Tibial nerve (tissue), 4 donors: ENCODE measurements at regions not wholly inside any gene's neighbourhood (a gene's known extent, or its start where the extent isn't known, plus 50 kb on each side); places are given as distances from the start of the nearest gene placed in this dataset.

Experiments used
- DNase-seq, 2 donors: peaks; one replicate each; pipeline ENCODE4 v3.0.0-alpha.2; 2019; ENCODE audit warnings: low spot score in 2 of 2
- H3K27ac ChIP-seq, 4 donors: fragments of 200-600 bp; sonication (generic) in 3 of 4; one replicate each; pipeline ENCODE4 v1.5.1; 2017 to 2019; ENCODE audit warnings: mild to moderate bottlenecking in 1 of 4
- H3K27me3 ChIP-seq, 2 donors: fragments of 200-600 bp; sonication (generic) in 1 of 2; one replicate each; pipeline versions ENCODE4 v1.5.1 to v1.6.0; 2017 to 2019
- H3K36me3 ChIP-seq, 3 donors: fragments of 200-600 bp; sonication (generic); one replicate each; pipeline ENCODE4 v1.5.1; 2018 to 2019
- H3K4me1 ChIP-seq, 4 donors: fragments of 200-600 bp; sonication (generic) in 3 of 4; one replicate each; pipeline ENCODE4 v1.5.1; 2017 to 2019
- H3K4me3 ChIP-seq, 4 donors: fragments of 200-600 bp; sonication (generic) in 3 of 4; one replicate each; pipeline ENCODE4 v1.5.1; 2017 to 2019; ENCODE audit warnings: mild to moderate bottlenecking in 1 of 4, moderate library complexity in 1 of 4
- H3K9me3 ChIP-seq, 4 donors: fragments of 200-600 bp; sonication (generic) in 3 of 4; one replicate each; pipeline ENCODE4 v1.5.1; 2017 to 2019
- CTCF ChIP-seq, 5 experiments: fragments of 200-600 bp in 3 of 5; fragments of 450-650 bp in 2 of 5; sonication (generic) in 3 of 5; IDR thresholded peaks; one replicate each; pipeline ENCODE4 v1.5.1; 2016 to 2019; ENCODE audit warnings: antibody characterized with exemption in 5 of 5, mild to moderate bottlenecking in 3 of 5, moderate library complexity in 2 of 5
- EP300 ChIP-seq, 2 donors: sonication (generic); formaldehyde crosslinking; IDR thresholded peaks; one replicate each; pipeline ENCODE4 v1.6.1; 2017; ENCODE audit warnings: antibody characterized with exemption in 2 of 2, mild to moderate bottlenecking in 1 of 2
- POLR2A ChIP-seq, 2 donors: fragments of 450-650 bp; IDR thresholded peaks; one replicate each; pipeline ENCODE4 v1.6.1; 2017; ENCODE audit warnings: antibody characterized with exemption in 2 of 2, mild to moderate bottlenecking in 2 of 2, moderate library complexity in 2 of 2
- WGBS, 2 donors: methylation state at CpG; one replicate each; pipeline ENCODE4 v1.1.5; 2018; 5-methylcytosine and 5-hydroxymethylcytosine counted together

GRCh38 chr3:82509106-82509842 is 747.8 kb upstream of the GBE1 start:
- Histone ChIP-seq H3K9me3 (peaks cover 0 to 8% (median 0%) of the 10 kb centered on the region in 4 donors), H3K27me3 (no peaks in the 10 kb centered on the region), H3K4me1 (no peaks in the 10 kb centered on the region), H3K4me3 (no peak overlapping the region), H3K36me3 (no peaks in the 10 kb centered on the region), H3K27ac (no peak overlapping the region)
- TF ChIP-seq POLR2A (IDR thresholded peaks at IDR 0.05) (no peak), EP300 (IDR thresholded peaks at IDR 0.05) (no peak)
- WGBS, 2 donors, result 93 to 94% methylated on average over 9 of the region's 9 CpGs
- DNase-seq, result no peak

GRCh38 chr3:82506204-82506603 is 744.8 kb upstream of the GBE1 start:
- Histone ChIP-seq H3K4me1 (no peaks in the 10 kb centered on the region), H3K4me3 (no peak overlapping the region), H3K9me3 (peaks cover 0 to 8% (median 0%) of the 10 kb centered on the region in 4 donors), H3K36me3 (no peaks in the 10 kb centered on the region), H3K27ac (no peak overlapping the region), H3K27me3 (no peaks in the 10 kb centered on the region)
- TF ChIP-seq POLR2A (IDR thresholded peaks at IDR 0.05) (no peak), EP300 (IDR thresholded peaks at IDR 0.05) (no peak), CTCF (IDR thresholded peaks at IDR 0.05) (no peak)
- WGBS, 2 donors, result 92 to 100% methylated on average over 2 to 4 of the region's 6 CpGs
- DNase-seq, result no peak

GRCh38 chr3:82505079-82505756 is 743.8 kb upstream of the GBE1 start:
- Histone ChIP-seq H3K27me3 (no peaks in the 10 kb centered on the region), H3K27ac (no peak overlapping the region), H3K9me3 (peaks cover 0 to 8% (median 0%) of the 10 kb centered on the region in 4 donors), H3K36me3 (no peaks in the 10 kb centered on the region), H3K4me1 (no peaks in the 10 kb centered on the region), H3K4me3 (no peak overlapping the region)
- 82 to 84% methylated on average over 13 to 17 of the region's 17 CpGs for WGBS, 2 donors
- TF ChIP-seq CTCF (IDR thresholded peaks at IDR 0.05), result no peak
- no peak for TF ChIP-seq EP300 (IDR thresholded peaks at IDR 0.05)
- TF ChIP-seq POLR2A (IDR thresholded peaks at IDR 0.05), result no peak
- DNase-seq, result no peak

DNA sequence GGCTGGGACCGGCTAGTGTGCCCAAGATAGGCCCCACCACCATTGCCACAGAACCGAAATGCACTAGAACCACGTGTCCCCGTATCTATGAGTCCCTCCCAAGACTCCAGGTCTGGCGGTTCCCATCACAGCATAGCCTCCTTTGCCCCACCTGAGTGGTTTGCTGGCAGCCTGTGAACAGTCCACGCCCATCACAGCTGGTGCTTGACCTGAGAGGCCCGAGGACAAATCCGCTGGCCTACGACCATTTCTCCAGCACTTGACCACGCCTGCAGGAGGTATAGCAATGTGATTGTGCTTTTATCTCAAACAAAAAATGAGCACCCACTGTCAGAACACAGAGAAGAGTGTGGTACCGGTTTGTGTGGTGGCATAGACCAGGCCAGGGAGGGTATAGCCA is 736.7 kb upstream of the GBE1 start:
- 93% methylated on average over 10 to 11 of the region's 11 CpGs for WGBS, 2 donors
- Histone ChIP-seq H3K36me3 (no peaks in the 10 kb centered on the region), H3K4me3 (no peak overlapping the region), H3K27ac (no peak overlapping the region), H3K27me3 (no peaks in the 10 kb centered on the region), H3K4me1 (no peaks in the 10 kb centered on the region), H3K9me3 (no peaks in the 10 kb centered on the region)
- TF ChIP-seq CTCF (IDR thresholded peaks at IDR 0.05) (no peak), EP300 (IDR thresholded peaks at IDR 0.05) (no peak), POLR2A (IDR thresholded peaks at IDR 0.05) (no peak)
- no peak for DNase-seq

DNA sequence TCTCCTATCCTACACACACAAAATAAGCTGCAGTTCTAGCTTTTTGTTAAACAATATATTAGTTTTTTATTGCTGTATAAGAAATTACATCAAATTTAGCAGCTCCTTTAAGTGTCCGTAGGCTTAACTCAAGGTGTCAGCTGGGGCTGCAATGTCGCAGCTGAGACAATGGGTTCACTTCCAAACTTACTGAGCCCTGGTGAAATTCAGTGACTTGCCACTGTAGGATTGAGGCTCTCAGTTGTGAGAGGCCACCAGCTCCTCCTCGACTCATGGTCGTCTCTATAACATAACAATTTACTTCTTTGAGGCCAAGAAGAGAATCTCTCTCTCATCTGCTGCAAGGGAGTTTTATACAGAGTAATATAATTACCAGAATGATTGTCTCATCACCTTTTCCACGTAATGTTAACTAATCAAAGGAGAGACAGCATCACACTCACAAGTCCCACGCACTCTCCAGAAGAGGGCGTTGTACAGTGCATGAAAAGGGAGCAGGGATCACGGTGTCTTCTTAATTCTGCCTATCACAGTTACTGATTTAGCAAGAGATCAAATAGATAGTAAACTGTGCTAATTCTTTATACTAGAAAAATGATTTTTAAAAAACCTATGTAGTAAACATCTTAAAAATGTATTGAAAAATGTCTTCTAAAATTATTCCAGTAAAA is 735.6 kb upstream of the GBE1 start:
- DNase-seq, result no peak
- H3K36me3 ChIP-seq, result no peaks in the 10 kb centered on the region
- H3K27ac ChIP-seq, result no peak overlapping the region
- no peaks in the 10 kb centered on the region for H3K4me1 ChIP-seq
- no peak for TF ChIP-seq POLR2A (IDR thresholded peaks at IDR 0.05)
- no peak for TF ChIP-seq EP300 (IDR thresholded peaks at IDR 0.05)
- TF ChIP-seq CTCF (IDR thresholded peaks at IDR 0.05), result no peak
- no peak overlapping the region for H3K4me3 ChIP-seq
- H3K9me3 ChIP-seq, result no peaks in the 10 kb centered on the region
- H3K27me3 ChIP-seq, result no peaks in the 10 kb centered on the region
- WGBS, 2 donors, result 59 to 67% methylated on average over 8 of the region's 8 CpGs
